ENCODE measurements at regions not wholly inside any gene's neighbourhood (a gene's known extent, or its start where the extent isn't known, plus 50 kb on each side); places are given as distances from the start of the nearest gene placed in this dataset.

GRCh38 chrX:38987198-38987651 is 186.0 kb downstream of the MID1IP1 start:
- Histone ChIP-seq H3K4me2 (ENCODE audit: low read length) (no peak overlapping the region), H3K9ac (ENCODE audit: low read length) (no peak overlapping the region), H3K4me3 (ENCODE audit: low read length) (no peak overlapping the region), H3K36me3 (ENCODE audit: low read depth, low read length) (no peaks in the 10 kb centered on the region), H3F3A (ENCODE audit: low read length, unreplicated experiment) (no peaks in the 10 kb centered on the region), H3K9me3 (ENCODE audit: low read length) (no peaks in the 10 kb centered on the region), H3K79me2 (ENCODE audit: low read length) (no peaks in the 10 kb centered on the region), H2AFZ (ENCODE audit: low read length) (no peak overlapping the region), H3K9me2 (replicated peaks; ENCODE audit: low read length) (no peaks in the 10 kb centered on the region), H3K4me1 (ENCODE audit: insufficient read depth, low read length) (peaks cover 20% of the 10 kb centered on the region), H4K20me1 (ENCODE audit: low read length) (no peaks in the 10 kb centered on the region), H3K27ac (ENCODE audit: low read length) (0 out of 2 replicates have a peak overlapping the region, but pooled peaks have one; percentile 18), H3K27me3 (ENCODE audit: low read length) (no peaks in the 10 kb centered on the region)
- DNase-seq = peak; percentile 25
- no TSS peak for BruUV-seq (replicated peaks)
- no peak; the same call in 1 of the 2 replicates for ATAC-seq
- ChIA-PET CTCF (interaction anchor here (0.6 kb wide), 1 partner anchor 322 kb away, joined by 3 read pairs; no protein-coding TSS in a partner anchor), POLR2A (ENCODE audit: unreplicated experiment) (no interaction called here)
- intact Hi-C loops (cut with micrococcal nuclease) = loop anchor here (5.0 kb wide), 1 partner anchor 235 kb away; no protein-coding TSS in a partner anchor
- TF ChIP-seq CTCF (conservative IDR thresholded peaks at IDR 0.05; ENCODE audit: low read depth, low read length) (no peak), EZH2 (IDR thresholded peaks at IDR 0.05; ENCODE audit: low read length, unreplicated experiment) (no peak), EZH2phosphoT487 (IDR thresholded peaks at IDR 0.05; ENCODE audit: borderline replicate concordance, low read length) (no peak)

GRCh38 chrX:38988301-38988700 is 187.0 kb downstream of the MID1IP1 start:
- CTCF ChIA-PET = no interaction called here

GRCh38 chrX:38989076-38989475 is 187.8 kb downstream of the MID1IP1 start:
- DNase-seq (no peak), ATAC-seq (no peak)
- H3K79me2 ChIP-seq (ENCODE audit: low read length) = no peaks in the 10 kb centered on the region
- no peaks in the 10 kb centered on the region for H3K27me3 ChIP-seq (ENCODE audit: low read length)
- TF ChIP-seq EZH2 (IDR thresholded peaks at IDR 0.05; ENCODE audit: low read length, unreplicated experiment) (no peak), CTCF (conservative IDR thresholded peaks at IDR 0.05; ENCODE audit: low read depth, low read length) (no peak), EZH2phosphoT487 (IDR thresholded peaks at IDR 0.05; ENCODE audit: borderline replicate concordance, low read length) (no peak)
- no peaks in the 10 kb centered on the region for H4K20me1 ChIP-seq (ENCODE audit: low read length)
- H3K36me3 ChIP-seq (ENCODE audit: low read depth, low read length) = no peaks in the 10 kb centered on the region
- peaks cover 20% of the 10 kb centered on the region for H3K4me1 ChIP-seq (ENCODE audit: insufficient read depth, low read length)
- H3K9me3 ChIP-seq (ENCODE audit: low read length) = no peaks in the 10 kb centered on the region
- H3K4me2 ChIP-seq (ENCODE audit: low read length) = no peak overlapping the region
- ChIA-PET POLR2A (ENCODE audit: unreplicated experiment) (no interaction called here), CTCF (no interaction called here)
- H2AFZ ChIP-seq (ENCODE audit: low read length) = no peak overlapping the region
- intact Hi-C loops (cut with micrococcal nuclease) = loop anchor here (5.0 kb wide), 1 partner anchor 237 kb away; no protein-coding TSS in a partner anchor
- H3K9ac ChIP-seq (ENCODE audit: low read length) = no peak overlapping the region
- H3K4me3 ChIP-seq (ENCODE audit: low read length) = no peak overlapping the region
- H3K27ac ChIP-seq (ENCODE audit: low read length) = no peak overlapping the region
- no peaks in the 10 kb centered on the region for H3K9me2 ChIP-seq (replicated peaks; ENCODE audit: low read length)
- H3F3A ChIP-seq (ENCODE audit: low read length, unreplicated experiment) = no peaks in the 10 kb centered on the region
- no TSS peak for BruUV-seq (replicated peaks)

More at GRCh38 chrX:38988301-38988700, 187.0 kb downstream of the MID1IP1 start:
- H3K4me2 ChIP-seq (ENCODE audit: low read length) = no peak overlapping the region
- no peak overlapping the region for H2AFZ ChIP-seq (ENCODE audit: low read length)
- no peak overlapping the region for H3K4me3 ChIP-seq (ENCODE audit: low read length)
- H3K79me2 ChIP-seq (ENCODE audit: low read length) = no peaks in the 10 kb centered on the region
- H3K27me3 ChIP-seq (ENCODE audit: low read length) = no peaks in the 10 kb centered on the region
- no peak overlapping the region for H3K9ac ChIP-seq (ENCODE audit: low read length)
- H3K9me3 ChIP-seq (ENCODE audit: low read length) = no peaks in the 10 kb centered on the region
- no peaks in the 10 kb centered on the region for H3K36me3 ChIP-seq (ENCODE audit: low read depth, low read length)
- DNase-seq = no peak
- no peak overlapping the region for H3K27ac ChIP-seq (ENCODE audit: low read length)
- BruUV-seq (replicated peaks) = no TSS peak
- intact Hi-C loops (cut with micrococcal nuclease) = loop anchor here (5.0 kb wide), 1 partner anchor 236 kb away; no protein-coding TSS in a partner anchor
- no peaks in the 10 kb centered on the region for H3K9me2 ChIP-seq (replicated peaks; ENCODE audit: low read length)
- H4K20me1 ChIP-seq (ENCODE audit: low read length) = no peaks in the 10 kb centered on the region
- no peak for ATAC-seq
- POLR2A ChIA-PET (ENCODE audit: unreplicated experiment) = no interaction called here
- no peak for TF ChIP-seq EZH2phosphoT487 (IDR thresholded peaks at IDR 0.05; ENCODE audit: borderline replicate concordance, low read length)
- H3K4me1 ChIP-seq (ENCODE audit: insufficient read depth, low read length) = peaks cover 20% of the 10 kb centered on the region
- no peaks in the 10 kb centered on the region for H3F3A ChIP-seq (ENCODE audit: low read length, unreplicated experiment)
